Cardiac fibroblast (primary cell): ENCODE measurements at regions not wholly inside any gene's neighbourhood (a gene's known extent, or its start where the extent isn't known, plus 50 kb on each side); places are given as distances from the start of the nearest gene placed in this dataset.

ENCODE experiments used
- DNase-seq, 2 donors: peaks; one replicate each; pipeline versions ENCODE4 v3.0.0 to v3.0.0-alpha.2; 2010; ENCODE audit warnings: low read depth in 2 of 2
- H3K4me3 ChIP-seq, 2 donors: replicated peaks in 1 of 2; 1 replicate in 1 of 2; 2 replicates in 1 of 2; pipeline ENCODE4 v1.5.1; 2011; ENCODE audit warnings: low read depth in 2 of 2, low read length in 2 of 2, mild to moderate bottlenecking in 2 of 2, moderate library complexity in 1 of 2
- TF ChIP-seq, protein P1 (sequence below): IDR thresholded peaks from one replicate; pipeline ENCODE4 v1.5.1; 2011; ENCODE audit warnings: low read depth, mild to moderate bottlenecking, low read length, inconsistent platforms

DNA sequence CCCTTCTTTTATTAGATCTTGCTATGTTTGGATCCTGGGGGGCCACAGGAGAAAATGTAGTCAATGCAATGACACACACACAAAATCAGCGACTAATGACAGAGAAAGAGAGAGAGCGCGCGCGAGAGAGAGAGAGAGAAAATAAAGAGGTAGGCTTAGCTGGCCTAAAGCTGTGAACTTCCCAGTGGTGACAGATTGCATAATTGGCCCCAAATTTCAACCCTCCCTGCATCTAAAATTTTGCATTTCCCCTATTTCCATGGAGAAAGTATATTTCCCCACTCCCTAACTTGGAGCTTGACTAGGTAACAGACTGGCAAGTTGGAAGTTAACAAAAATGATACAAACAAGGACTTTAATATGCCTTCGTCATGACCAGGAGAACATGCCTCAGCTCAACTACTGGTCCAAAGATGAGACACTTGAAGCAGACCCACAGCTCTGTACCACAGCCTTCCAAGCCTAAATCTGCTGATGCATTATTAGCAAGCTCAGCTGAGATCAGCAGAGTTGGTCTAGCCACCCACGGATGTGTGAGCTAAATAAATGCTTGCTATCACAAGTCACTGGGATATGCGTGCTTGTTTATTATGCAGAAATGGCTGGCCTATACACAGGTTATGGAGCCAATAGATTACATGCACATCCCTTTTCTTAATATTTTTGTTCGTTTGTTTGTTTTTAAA, 118.1 kb upstream of the PRDM1 start:
- TF ChIP-seq, protein P1, sequence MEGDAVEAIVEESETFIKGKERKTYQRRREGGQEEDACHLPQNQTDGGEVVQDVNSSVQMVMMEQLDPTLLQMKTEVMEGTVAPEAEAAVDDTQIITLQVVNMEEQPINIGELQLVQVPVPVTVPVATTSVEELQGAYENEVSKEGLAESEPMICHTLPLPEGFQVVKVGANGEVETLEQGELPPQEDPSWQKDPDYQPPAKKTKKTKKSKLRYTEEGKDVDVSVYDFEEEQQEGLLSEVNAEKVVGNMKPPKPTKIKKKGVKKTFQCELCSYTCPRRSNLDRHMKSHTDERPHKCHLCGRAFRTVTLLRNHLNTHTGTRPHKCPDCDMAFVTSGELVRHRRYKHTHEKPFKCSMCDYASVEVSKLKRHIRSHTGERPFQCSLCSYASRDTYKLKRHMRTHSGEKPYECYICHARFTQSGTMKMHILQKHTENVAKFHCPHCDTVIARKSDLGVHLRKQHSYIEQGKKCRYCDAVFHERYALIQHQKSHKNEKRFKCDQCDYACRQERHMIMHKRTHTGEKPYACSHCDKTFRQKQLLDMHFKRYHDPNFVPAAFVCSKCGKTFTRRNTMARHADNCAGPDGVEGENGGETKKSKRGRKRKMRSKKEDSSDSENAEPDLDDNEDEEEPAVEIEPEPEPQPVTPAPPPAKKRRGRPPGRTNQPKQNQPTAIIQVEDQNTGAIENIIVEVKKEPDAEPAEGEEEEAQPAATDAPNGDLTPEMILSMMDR = no peak
- H3K4me3 ChIP-seq = no peak overlapping the region
- no peak for DNase-seq

DNA sequence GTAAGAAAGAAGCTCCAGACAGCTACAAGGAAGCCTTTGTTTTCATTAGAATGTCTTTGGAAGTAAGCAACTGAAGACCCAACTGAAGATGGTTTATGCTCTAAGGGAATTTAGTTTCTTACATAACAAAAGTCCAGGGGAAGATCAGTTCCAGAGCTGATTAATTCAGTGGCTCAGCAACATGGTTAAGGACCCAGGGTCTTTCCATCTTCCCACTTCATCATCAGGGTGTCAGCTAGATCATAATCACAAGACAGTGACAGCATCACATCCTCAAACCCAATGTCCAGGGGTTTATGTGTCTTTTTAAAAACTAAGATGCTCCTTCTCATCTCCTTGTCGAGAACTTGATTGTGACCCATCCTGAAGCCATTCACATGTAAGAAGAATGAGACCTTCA, 119.7 kb upstream of the PRDM1 start:
- DNase-seq = no peak
- TF ChIP-seq, protein P1 = no peak
- H3K4me3 ChIP-seq = no peak overlapping the region

DNA sequence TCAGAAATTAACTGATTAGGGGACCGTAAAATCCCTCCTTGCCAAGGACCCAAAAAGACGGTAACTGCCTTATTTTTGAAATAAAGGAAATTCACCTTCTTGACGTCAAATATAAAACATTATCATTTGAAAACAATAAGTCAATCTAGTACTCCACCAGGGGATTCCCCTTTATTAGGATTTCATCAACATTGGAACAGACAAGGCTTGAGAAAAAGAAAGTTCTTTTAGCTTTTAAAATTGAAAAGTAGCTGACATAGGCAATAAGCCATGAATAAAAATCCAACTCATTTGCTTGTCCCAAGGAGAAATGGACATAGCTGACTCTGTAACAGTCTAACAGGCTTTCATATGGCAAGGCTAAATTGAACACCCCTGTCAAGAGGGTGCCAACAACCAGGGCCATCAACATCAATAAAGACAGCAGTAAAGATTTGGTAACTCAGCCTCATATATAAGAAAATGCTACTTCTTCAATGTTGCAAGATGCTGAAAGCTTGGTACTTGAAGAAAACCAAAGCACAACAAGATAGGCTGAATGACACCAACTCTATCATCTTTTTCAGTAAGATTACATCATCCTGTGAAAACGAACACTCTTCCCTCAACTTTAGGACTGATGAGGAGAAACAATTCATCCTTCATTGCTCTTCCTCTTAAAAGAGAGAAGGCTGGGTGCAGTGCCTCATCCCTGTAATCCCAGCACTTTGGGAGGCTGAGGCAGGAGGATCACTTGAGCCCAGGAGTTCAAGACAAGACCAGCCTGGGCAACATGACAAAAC, 121.0 kb upstream of the PRDM1 start:
- no peak for DNase-seq
- H3K4me3 ChIP-seq = no peak overlapping the region
- TF ChIP-seq, protein P1 = no peak

DNA sequence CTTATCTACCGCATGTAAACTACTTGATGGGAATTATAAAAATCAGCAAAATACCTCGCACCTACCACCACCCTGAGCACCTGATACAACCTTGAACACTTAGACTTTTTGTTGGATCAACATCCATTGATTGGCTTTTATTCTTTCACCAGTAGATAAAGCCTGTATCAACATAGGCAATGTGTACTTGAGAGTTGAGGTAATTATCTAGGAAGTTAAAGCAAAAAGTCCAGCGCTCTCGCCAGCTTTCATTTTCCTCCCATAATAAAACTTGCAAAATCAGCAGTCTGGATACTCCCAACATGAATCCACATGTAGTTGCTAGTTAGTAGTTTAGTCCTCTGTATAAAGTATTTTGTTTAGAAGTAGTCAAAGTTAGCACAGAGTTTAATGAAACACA, 132.0 kb upstream of the PRDM1 start:
- TF ChIP-seq, protein P1 = no peak
- H3K4me3 ChIP-seq = no peak overlapping the region
- DNase-seq = no peak

DNA sequence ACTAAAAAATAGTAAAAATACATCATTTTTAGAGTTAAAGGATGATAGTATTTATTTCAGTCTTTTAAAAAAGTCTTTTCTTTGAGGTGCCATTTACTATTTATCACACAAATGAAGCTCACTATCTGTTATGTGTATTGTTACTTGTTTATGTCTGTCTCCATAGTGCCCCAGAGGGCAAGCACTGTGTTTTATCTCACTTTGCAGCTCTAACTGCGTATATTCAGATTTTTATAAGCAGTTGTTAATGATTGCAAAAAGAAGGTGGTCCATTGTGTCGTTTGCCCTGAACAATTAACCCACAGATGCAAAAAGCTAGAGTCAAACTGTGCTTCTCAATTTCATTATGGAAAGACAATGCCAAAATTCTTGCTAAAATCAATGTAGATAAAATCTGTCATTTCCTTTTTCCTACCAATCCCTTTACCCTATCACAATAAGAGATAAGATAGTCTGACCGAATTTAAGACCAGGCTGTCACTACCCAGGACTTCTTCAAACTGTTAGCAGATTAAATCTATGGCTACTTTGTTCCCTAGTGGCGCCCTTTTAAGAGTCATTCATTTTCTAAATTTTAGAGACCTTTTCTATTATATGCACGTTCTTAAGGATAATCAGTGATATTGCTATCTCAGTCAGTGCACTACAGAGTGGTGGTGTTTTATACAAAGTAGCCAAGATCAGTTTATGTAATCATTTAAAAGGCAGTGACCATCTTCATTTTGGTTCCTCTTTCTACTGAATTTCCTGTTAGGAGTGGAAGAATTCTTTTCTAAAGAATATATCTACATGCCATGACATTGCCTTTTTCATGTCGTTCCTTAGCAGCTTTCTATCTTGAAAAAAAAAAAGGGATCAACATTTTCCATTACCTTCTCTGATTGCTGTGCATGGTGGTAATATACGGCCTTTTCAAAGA, 133.1 kb upstream of the PRDM1 start:
- no peak for DNase-seq
- TF ChIP-seq, protein P1 = no peak
- H3K4me3 ChIP-seq = no peak overlapping the region

DNA sequence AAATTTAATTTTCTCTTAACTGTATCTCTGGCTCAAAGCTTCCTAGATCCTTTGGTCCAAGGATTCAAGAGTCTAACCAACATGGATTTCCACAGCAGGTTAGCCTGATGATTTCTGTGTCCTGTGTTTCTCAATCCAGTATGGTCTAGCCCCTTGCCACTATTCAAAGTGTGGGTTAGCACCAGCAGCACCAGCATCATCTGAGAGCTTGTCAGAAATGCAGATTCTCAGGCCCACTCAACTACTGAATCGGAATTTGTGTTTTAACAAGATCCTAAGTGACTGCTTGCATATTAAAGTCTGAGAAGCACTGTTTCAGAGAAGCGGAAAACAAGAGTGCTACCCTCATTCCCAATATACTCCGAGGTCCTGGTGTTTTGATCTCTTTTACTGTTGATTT, 133.8 kb upstream of the PRDM1 start:
- TF ChIP-seq, protein P1 = no peak
- H3K4me3 ChIP-seq = no peak overlapping the region
- no peak for DNase-seq
